HFFc6 (cell line): ENCODE measurements at regions not wholly inside any gene's neighbourhood (a gene's known extent, or its start where the extent isn't known, plus 50 kb on each side); places are given as distances from the start of the nearest gene placed in this dataset.

Source experiments
- DNase-seq: peaks from one replicate; pipeline ENCODE4 v3.0.0-alpha.2; 2018
- H3K27ac Mint-ChIP-seq: 2 replicates; pipeline ENCODE4 v1.8.0; 2020; ENCODE audit warnings: mild to moderate bottlenecking, mixed read lengths
- H3K27me3 Mint-ChIP-seq: 2 replicates; pipeline ENCODE4 v1.8.0; 2021; ENCODE audit warnings: mild to moderate bottlenecking, moderate library complexity, mixed read lengths; ENCODE audit not compliant: insufficient read depth
- H3K36me3 Mint-ChIP-seq: 2 replicates; pipeline ENCODE4 v1.8.0; 2021; ENCODE audit warnings: low read depth, mixed read lengths
- H3K4me1 Mint-ChIP-seq: 2 replicates; pipeline ENCODE4 v1.8.0; 2020; ENCODE audit warnings: low read depth, mixed read lengths
- H3K4me3 Mint-ChIP-seq: 2 replicates; pipeline ENCODE4 v1.8.0; 2020; ENCODE audit warnings: mild to moderate bottlenecking, moderate library complexity, mixed read lengths
- H3K9me3 Mint-ChIP-seq: 2 replicates; pipeline ENCODE4 v1.8.0; 2020; ENCODE audit warnings: mild to moderate bottlenecking, mixed read lengths
- CTCF ChIP-seq: fragments of 200-600 bp; sonication (generic); IDR thresholded peaks from 2 replicates; pipeline ENCODE4 v1.5.0; 2021; ENCODE audit warnings: antibody characterized with exemption, mild to moderate bottlenecking

GRCh38 chr7:8991159-8991558, 557.8 kb downstream of the NXPH1 start:
- Mint-ChIP-seq H3K36me3 (no peaks in the 10 kb centered on the region), H3K27me3 (peaks cover 1% of the 10 kb centered on the region; the same call in 1 of the 2 replicates), H3K27ac (no peak overlapping the region), H3K4me1 (no peaks in the 10 kb centered on the region), H3K9me3 (peaks cover 43% of the 10 kb centered on the region), H3K4me3 (no peak overlapping the region)
- TF ChIP-seq CTCF = no peak
- DNase-seq = no peak

- Mint-ChIP-seq H3K36me3 (no peaks in the 10 kb centered on the region), H3K27me3 (no peaks in the 10 kb centered on the region), H3K27ac (no peak overlapping the region), H3K4me3 (no peak overlapping the region), H3K4me1 (no peaks in the 10 kb centered on the region), H3K9me3 (peaks cover 35% of the 10 kb centered on the region)
- TF ChIP-seq CTCF = no peak
- DNase-seq = no peak
Observed at GRCh38 chr7:8998762-8999161, 565.4 kb downstream of the NXPH1 start.

- Mint-ChIP-seq H3K4me3 (no peak overlapping the region), H3K27ac (no peak overlapping the region), H3K27me3 (no peaks in the 10 kb centered on the region), H3K36me3 (no peaks in the 10 kb centered on the region), H3K4me1 (no peaks in the 10 kb centered on the region), H3K9me3 (peaks cover 49% of the 10 kb centered on the region)
- DNase-seq = no peak
- no peak for TF ChIP-seq CTCF
Observed at GRCh38 chr7:9013940-9014339, 580.5 kb downstream of the NXPH1 start.

GRCh38 chr7:9017286-9017685, 583.9 kb downstream of the NXPH1 start:
- DNase-seq = no peak
- H3K9me3 Mint-ChIP-seq = peaks cover 49% of the 10 kb centered on the region
- no peak overlapping the region for H3K27ac Mint-ChIP-seq
- H3K4me3 Mint-ChIP-seq = no peak overlapping the region
- H3K27me3 Mint-ChIP-seq = no peaks in the 10 kb centered on the region
- H3K36me3 Mint-ChIP-seq = no peaks in the 10 kb centered on the region
- no peak for TF ChIP-seq CTCF
- H3K4me1 Mint-ChIP-seq = no peaks in the 10 kb centered on the region

- no peak overlapping the region for H3K4me3 Mint-ChIP-seq
- H3K9me3 Mint-ChIP-seq = peaks cover 45% of the 10 kb centered on the region
- no peaks in the 10 kb centered on the region for H3K36me3 Mint-ChIP-seq
- TF ChIP-seq CTCF = no peak
- H3K4me1 Mint-ChIP-seq = no peaks in the 10 kb centered on the region
- no peak for DNase-seq
- H3K27ac Mint-ChIP-seq = no peak overlapping the region
- no peaks in the 10 kb centered on the region for H3K27me3 Mint-ChIP-seq
Observed at GRCh38 chr7:9022456-9022855, 589.0 kb downstream of the NXPH1 start.

GRCh38 chr7:9023675-9024294, 590.4 kb downstream of the NXPH1 start:
- no peak overlapping the region for H3K4me3 Mint-ChIP-seq
- H3K27ac Mint-ChIP-seq = no peak overlapping the region
- H3K4me1 Mint-ChIP-seq = no peaks in the 10 kb centered on the region
- no peaks in the 10 kb centered on the region for H3K27me3 Mint-ChIP-seq
- H3K9me3 Mint-ChIP-seq = peaks cover 52% of the 10 kb centered on the region
- DNase-seq = no peak
- no peak for TF ChIP-seq CTCF
- H3K36me3 Mint-ChIP-seq = no peaks in the 10 kb centered on the region
